Stimulated activated CD8-positive, alpha-beta memory T cell treated with anti-CD3 and anti-CD28 coated beads, Interleukin-2, amount 100 ng/mL, for 48 hours (primary cell): ENCODE measurements at regions not wholly inside any gene's neighbourhood (a gene's known extent, or its start where the extent isn't known, plus 50 kb on each side); places are given as distances from the start of the nearest gene placed in this dataset.

Source experiments
- DNase-seq, 2 donors: peaks; one replicate each; pipeline ENCODE4 v3.0.0-alpha.2; 2020; ENCODE audit warnings: low read depth in 2 of 2

GRCh38 chr10:111131168-111131799, 54.5 kb downstream of the ADRA2A start:
- DNase-seq: no peak

- DNase-seq: no peak
These were observed 60.2 kb downstream of the ADRA2A start for GRCh38 chr10:111137007-111137406.

- no peak for DNase-seq
These were observed 60.8 kb downstream of the ADRA2A start for GRCh38 chr10:111137587-111137986.

GRCh38 chr10:111138544-111138943, 61.7 kb downstream of the ADRA2A start:
- no peak for DNase-seq

GRCh38 chr10:111139567-111139966, 62.7 kb downstream of the ADRA2A start:
- DNase-seq: no peak

GRCh38 chr10:111142092-111142768, 65.4 kb downstream of the ADRA2A start:
- no peak for DNase-seq

- DNase-seq: no peak
These were observed 69.3 kb downstream of the ADRA2A start for GRCh38 chr10:111146025-111146640.

DNA sequence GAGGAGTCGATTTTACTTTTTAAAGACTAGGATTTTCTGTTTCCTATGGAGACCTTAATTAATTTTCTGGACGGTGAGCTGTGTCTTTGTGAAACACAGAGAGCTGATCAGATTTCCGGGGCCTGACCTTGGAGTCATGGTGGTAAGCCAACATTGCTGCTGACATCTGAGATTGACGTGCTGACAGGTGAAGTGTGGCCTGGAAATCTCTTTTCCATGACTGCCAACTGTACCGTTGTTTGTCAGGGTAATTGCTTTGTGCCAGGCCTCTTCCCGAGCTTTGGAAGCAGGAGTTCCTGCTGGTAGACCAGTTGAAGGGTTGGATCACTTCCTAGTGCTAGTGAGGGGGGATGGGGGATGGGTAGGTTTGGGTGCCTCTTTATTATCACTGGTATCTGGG, 71.2 kb downstream of the ADRA2A start:
- no peak for DNase-seq

- DNase-seq: no peak
These were observed 71.6 kb downstream of the ADRA2A start for GRCh38 chr10:111148440-111148839.

DNA sequence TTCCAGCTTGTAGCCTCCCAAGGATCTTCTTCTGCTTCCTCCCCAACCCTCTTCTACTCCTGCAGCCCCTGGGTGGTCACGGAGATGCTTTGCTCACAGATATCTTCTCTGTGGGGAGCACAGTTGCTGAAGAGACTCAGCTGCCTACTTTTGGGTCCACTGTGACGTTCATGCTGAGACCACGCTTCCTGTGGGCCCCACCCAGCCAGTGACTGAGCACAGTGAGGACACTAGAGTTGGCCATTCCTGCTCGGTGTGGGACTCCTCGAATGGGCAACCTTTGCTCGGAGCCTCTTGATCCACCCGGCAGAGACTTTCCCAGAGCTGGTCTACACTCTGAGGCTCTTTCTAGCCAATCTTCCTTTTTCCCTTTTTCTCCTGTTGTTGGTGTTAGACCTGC, 73.9 kb downstream of the ADRA2A start:
- no peak for DNase-seq

DNA sequence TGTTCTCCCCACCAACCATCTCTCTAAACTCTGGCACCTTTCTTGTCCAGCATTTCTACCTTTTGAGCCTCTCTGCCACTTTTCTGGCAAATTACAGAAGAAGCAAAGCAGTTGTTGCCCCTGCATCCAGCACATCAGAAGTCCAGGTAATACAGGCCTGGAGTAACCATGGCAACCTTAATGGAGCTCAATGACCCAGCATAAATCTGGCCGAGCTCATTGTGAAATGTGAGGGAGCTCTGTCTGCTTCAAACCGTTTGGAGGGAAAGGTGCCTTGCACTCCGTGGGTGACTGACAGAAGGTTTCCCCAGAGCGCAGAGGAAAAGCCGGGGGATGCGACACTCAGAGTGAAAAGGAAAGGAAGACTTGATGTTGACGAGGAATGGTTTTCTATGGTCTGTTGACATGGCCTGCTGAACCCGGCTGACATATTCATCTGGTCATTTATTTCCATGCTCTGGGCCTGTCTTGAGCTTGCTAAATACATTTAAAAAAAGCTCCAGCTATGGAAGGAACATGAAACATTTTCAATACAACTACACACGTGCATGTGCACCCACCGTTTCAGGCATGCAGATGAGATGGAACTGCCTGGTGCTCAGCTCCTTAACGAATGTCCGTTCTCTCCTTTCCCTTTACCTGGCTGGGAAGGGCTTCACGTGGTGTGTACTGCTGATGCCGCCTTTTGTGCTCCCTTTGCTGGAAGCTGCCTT, 74.9 kb downstream of the ADRA2A start:
- no peak for DNase-seq

- no peak for DNase-seq
These were observed 79.9 kb downstream of the ADRA2A start for GRCh38 chr10:111156754-111157153.

DNA sequence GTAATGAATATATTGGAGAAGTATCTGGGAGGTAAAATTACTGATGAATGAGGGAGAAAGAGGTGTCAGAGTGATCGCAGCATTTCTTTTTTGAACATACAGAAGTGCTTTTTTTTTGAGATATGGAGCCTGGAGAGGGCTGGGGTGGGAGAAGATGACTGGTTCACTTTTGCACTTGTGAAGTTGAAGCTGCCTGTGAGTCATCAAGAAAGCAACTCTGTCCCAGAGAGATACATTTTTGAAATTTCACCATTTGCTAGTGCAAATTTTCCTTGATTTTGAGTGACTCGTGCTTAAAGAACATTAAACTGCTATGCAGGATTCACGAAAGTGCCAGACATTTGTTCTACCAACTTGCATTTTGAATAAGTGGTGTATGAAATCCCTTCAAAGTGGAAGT, 81.8 kb downstream of the ADRA2A start:
- DNase-seq: no peak

GRCh38 chr10:111161109-111161874, 84.5 kb downstream of the ADRA2A start:
- no peak for DNase-seq

DNA sequence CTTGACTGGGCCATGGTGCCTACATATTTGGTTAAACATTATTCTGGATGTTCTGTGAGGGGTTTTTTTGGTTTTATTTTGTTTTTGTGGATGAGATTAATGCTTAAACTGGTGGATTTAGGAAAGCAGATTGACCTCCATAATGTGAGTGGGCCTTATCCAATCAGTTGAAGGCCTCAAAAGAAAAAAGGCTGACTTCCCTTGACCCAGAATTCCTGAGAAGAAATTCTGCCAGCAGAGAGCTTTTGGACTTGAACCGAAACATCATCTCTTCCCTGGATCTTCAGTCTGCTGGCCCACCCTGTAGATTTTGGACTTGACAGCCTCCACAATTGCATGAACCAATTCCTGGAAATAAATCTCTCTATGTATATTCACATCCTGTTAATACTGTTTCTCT, 94.4 kb downstream of the ADRA2A start:
- DNase-seq: no peak

GRCh38 chr10:111175787-111176186, 99.0 kb downstream of the ADRA2A start:
- DNase-seq: no peak

DNA sequence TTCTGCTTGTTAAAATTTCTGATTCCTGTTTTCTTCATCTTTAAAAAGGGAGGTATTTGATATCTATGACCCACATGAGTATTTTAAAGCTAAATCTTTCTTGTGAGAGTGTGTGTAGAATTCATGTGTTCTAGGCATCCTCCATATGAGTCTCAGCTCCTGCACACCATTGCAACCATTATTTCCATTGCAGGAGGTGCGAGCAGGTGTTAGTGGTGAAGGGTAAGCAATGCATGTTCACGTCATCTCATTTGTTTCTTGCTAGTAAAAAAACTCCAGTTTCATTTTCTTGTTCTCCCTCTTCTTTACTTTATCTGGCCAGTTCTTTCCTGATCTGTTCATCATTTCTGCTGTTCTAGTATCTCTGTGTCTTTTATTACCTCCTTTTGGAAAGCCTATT, 100.5 kb downstream of the ADRA2A start:
- no peak for DNase-seq

DNA sequence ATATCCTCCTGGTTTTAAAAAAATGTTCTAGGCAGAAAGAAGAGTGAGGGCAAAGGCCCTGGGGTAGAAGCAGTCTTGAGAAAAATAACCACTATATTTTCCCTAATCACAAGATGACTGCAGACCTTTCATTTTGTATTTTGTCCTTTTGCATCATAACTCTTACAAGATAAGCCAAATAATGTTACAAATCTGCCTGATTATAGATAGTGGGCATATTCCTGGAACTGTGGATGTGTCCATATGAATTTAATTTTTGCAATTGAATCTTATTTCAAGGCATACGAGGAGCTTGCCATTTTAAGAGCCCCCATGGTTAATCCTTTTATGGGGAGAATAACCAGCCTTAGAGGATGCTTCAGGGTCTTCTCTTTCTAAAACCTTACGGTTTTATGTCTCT, 102.7 kb downstream of the ADRA2A start:
- DNase-seq: no peak

DNA sequence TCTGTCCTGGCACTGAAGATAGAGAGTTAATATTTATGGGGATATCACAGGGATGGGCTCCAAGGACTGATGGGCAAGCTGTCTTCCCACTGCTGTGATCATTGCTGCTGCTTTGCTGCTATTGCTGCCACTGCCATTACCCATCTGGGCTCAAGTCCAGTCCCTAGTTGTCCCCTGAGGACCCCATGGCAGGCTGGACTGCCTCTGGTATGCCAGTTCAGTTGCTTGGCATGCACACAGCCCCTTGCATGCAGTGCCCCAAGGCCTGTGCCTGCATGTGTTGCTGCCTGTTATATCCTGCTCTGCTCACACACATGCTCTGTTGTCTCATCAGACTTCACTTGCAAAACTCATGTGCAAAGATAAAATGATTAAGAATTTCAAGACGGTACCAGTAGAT, 109.5 kb downstream of the ADRA2A start:
- DNase-seq: no peak

DNA sequence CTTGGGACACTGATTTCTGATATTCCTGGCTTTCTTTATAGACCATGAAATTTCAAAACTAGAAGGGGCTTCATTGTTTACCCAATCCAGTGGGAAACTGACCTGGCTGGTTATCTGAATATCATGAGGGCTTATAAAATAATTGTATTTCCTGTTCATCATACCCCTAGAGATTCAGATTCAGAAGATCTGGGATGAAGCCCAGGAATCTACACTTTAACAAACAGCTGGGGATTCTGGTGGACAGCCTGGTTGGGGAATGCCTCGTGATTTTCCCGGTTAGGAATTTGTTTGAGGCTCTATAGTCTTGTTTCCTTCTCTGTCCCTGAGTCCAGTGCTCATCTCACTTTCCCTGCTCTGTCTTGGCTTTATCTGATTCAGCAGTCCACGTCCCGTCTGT, 110.3 kb downstream of the ADRA2A start:
- DNase-seq: no peak

GRCh38 chr10:111199587-111199986, 122.8 kb downstream of the ADRA2A start:
- DNase-seq: no peak
